Smooth muscle cell (in vitro differentiated cells): ENCODE measurements at regions not wholly inside any gene's neighbourhood (a gene's known extent, or its start where the extent isn't known, plus 50 kb on each side); places are given as distances from the start of the nearest gene placed in this dataset.

Experiments
- DNase-seq: peaks from one replicate; lab custom pipeline; 2025; ENCODE audit not compliant: unreplicated experiment; lab: John Stamatoyannopoulos, UW
- H2AFZ ChIP-seq: fragments of 200-600 bp; sonication (generic); 2 replicates; pipeline ENCODE4 v1.6.0; 2016; ENCODE audit warnings: antibody characterized with exemption, low read depth, mild to moderate bottlenecking
- H3F3A ChIP-seq: fragments of 200-600 bp; sonication (generic); 2 replicates; pipeline ENCODE4 v1.6.0; 2017; ENCODE audit warnings: antibody characterized with exemption, low read depth
- H3K27ac ChIP-seq: fragments of 200-600 bp; sonication (generic); 2 replicates; pipeline ENCODE4 v1.5.1; 2016; ENCODE audit warnings: low read depth, mild to moderate bottlenecking
- H3K27me3 ChIP-seq: fragments of 200-600 bp; sonication (generic); 2 replicates; pipeline ENCODE4 v1.6.1; 2016; ENCODE audit warnings: low read depth, mild to moderate bottlenecking
- H3K36me3 ChIP-seq: fragments of 200-600 bp; sonication (generic); 2 replicates; pipeline ENCODE4 v1.5.1; 2016; ENCODE audit warnings: low read depth
- H3K4me1 ChIP-seq: fragments of 200-600 bp; sonication (generic); 2 replicates; pipeline ENCODE4 v1.5.1; 2016; ENCODE audit warnings: low read depth
- H3K4me2 ChIP-seq: fragments of 200-600 bp; sonication (generic); 2 replicates; pipeline ENCODE4 v1.6.0; 2016; ENCODE audit warnings: mild to moderate bottlenecking
- H3K4me3 ChIP-seq: fragments of 200-600 bp; sonication (generic); 2 replicates; pipeline ENCODE4 v1.5.1; 2016; ENCODE audit warnings: mild to moderate bottlenecking
- H3K79me2 ChIP-seq: fragments of 200-600 bp; sonication (generic); 2 replicates; pipeline ENCODE4 v1.6.0; 2016; ENCODE audit warnings: low read depth, mild to moderate bottlenecking
- H3K9ac ChIP-seq: fragments of 200-600 bp; sonication (generic); 2 replicates; pipeline ENCODE4 v1.6.0; 2016; ENCODE audit warnings: low read depth
- H3K9me3 ChIP-seq: fragments of 200-600 bp; sonication (generic); replicated peaks from 2 replicates; pipeline ENCODE4 v1.5.1; 2016; ENCODE audit warnings: low read depth
- H4K20me1 ChIP-seq: fragments of 200-600 bp; sonication (generic); 2 replicates; pipeline ENCODE4 v1.6.0; 2016; ENCODE audit warnings: low read depth
- WGBS: methylation state at CpG from one replicate; pipeline ENCODE4 v1.1.7; 2016; ENCODE audit warnings: low lambda C conversion rate; 5-methylcytosine and 5-hydroxymethylcytosine counted together
- TF ChIP-seq, protein P1 (sequence below): fragments of 200-600 bp; sonication (generic); IDR thresholded peaks from 2 replicates; pipeline ENCODE4 v1.5.1; 2017; ENCODE audit warnings: borderline replicate concordance, mild to moderate bottlenecking, antibody characterized with exemption; ENCODE audit not compliant: insufficient read depth, poor library complexity, severe bottlenecking

DNA sequence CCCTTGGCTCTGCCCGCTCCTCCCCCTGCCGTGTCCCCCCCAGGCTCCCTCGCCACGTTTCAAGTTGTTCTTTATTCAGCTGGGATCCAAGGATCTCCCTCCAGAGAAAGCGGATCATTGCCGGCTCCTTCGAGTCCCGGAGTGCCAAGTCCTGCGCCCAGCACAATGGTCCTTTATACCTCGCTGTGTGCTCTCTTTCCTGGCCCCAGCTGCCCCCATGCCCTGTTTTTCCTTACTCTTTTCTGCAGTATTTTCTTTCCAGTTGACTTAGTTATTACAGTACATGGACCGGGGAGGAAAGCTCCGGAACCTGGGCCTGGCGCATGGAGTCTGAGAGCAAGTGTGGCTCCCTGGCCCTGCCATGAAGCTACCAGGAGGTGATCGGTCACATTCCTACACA is 88.1 kb upstream of the KMT2C start:
- no peak overlapping the region for H2AFZ ChIP-seq
- no peak overlapping the region for H3K4me2 ChIP-seq
- no peak overlapping the region for H3K4me3 ChIP-seq
- H3K9me3 ChIP-seq: no peaks in the 10 kb centered on the region
- TF ChIP-seq, protein P1, sequence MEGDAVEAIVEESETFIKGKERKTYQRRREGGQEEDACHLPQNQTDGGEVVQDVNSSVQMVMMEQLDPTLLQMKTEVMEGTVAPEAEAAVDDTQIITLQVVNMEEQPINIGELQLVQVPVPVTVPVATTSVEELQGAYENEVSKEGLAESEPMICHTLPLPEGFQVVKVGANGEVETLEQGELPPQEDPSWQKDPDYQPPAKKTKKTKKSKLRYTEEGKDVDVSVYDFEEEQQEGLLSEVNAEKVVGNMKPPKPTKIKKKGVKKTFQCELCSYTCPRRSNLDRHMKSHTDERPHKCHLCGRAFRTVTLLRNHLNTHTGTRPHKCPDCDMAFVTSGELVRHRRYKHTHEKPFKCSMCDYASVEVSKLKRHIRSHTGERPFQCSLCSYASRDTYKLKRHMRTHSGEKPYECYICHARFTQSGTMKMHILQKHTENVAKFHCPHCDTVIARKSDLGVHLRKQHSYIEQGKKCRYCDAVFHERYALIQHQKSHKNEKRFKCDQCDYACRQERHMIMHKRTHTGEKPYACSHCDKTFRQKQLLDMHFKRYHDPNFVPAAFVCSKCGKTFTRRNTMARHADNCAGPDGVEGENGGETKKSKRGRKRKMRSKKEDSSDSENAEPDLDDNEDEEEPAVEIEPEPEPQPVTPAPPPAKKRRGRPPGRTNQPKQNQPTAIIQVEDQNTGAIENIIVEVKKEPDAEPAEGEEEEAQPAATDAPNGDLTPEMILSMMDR: no peak
- H3K79me2 ChIP-seq: no peaks in the 10 kb centered on the region
- H3K4me1 ChIP-seq: no peaks in the 10 kb centered on the region
- H4K20me1 ChIP-seq: no peaks in the 10 kb centered on the region
- DNase-seq: no peak
- no peaks in the 10 kb centered on the region for H3K36me3 ChIP-seq
- no peak overlapping the region for H3K9ac ChIP-seq
- no peaks in the 10 kb centered on the region for H3F3A ChIP-seq
- H3K27me3 ChIP-seq: no peaks in the 10 kb centered on the region
- H3K27ac ChIP-seq: no peak overlapping the region
- WGBS: 95% methylated on average over 14 of the region's 14 CpGs

DNA sequence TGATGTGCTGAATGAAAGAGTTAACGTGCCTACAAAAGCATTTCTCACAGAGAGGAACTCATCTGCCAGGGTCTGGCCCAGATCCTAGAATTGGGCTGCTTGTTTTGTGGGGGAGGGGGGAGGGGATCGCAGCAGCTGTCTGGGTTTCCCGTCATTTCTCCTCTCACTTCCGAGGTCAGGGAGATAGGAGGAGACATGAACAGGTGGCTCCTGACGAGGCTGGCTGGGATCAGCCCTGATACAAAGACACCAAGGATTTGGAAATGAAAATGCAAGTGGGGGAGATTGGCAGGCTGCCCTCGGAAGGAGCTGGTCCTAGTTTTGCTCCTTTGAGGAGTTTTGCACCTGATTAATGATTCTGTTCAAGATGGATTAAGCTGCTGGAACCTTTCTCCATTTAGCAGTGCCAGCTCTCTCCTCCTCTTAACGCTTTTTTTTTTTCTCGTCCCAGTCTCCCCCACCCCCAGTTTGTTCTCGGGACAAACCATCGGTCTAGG is 86.8 kb upstream of the KMT2C start:
- no peak for DNase-seq
- Histone ChIP-seq H2AFZ (no peak overlapping the region), H4K20me1 (no peaks in the 10 kb centered on the region), H3K27me3 (no peaks in the 10 kb centered on the region), H3K4me2 (no peak overlapping the region), H3F3A (no peaks in the 10 kb centered on the region), H3K27ac (no peak overlapping the region), H3K4me1 (no peaks in the 10 kb centered on the region), H3K4me3 (no peak overlapping the region), H3K36me3 (no peaks in the 10 kb centered on the region), H3K9me3 (no peaks in the 10 kb centered on the region), H3K9ac (no peak overlapping the region), H3K79me2 (no peaks in the 10 kb centered on the region)
- 74% methylated on average over 10 of the region's 10 CpGs for WGBS
- TF ChIP-seq, protein P1: no peak

DNA sequence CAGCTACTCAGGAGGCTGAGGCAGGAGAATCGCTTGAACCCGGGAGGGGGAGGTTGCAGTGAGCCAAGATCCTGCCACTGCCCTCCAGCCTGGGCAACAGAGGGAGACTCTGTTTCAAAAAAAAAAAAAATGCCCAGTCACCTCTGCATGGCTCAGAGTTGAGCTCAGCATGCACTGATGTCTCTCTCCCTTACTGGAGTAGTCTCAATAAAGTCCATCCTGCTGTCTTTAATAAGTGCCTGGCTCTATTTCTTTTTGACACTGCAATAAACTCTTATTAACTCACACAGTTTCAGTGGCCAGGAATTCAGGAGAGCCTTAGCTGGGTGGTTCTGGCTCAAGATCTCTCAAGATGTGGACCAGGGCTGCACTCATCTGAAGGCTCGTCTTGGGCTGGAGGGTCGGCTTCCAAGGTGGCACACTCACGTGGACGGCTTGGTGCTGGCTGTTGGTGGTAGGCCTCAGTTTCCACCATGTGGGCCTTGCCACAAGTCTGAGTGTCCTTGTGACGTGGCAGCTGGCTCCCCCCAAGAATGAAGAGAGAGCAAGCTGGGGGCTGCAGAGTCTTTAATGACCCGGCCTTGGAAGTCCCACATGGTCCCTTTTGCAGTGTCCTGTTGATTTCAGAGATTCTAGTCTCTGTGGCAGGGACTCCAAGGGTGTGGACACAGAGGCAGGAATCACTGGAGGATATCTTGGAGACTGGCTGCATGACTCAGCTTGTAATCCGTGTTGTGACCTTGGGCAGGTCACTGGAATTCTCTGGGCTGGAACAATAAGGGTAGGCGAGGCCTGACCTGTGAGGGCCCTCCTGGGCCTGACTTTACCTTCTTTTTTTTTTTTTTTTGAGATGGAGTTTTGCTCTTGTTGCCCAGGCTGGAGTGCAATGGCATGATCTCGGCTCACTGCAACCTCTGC is 85.9 kb upstream of the KMT2C start:
- H2AFZ ChIP-seq: no peak overlapping the region
- H3K9me3 ChIP-seq: no peaks in the 10 kb centered on the region
- H3K4me2 ChIP-seq: no peak overlapping the region
- H4K20me1 ChIP-seq: no peaks in the 10 kb centered on the region
- no peaks in the 10 kb centered on the region for H3K79me2 ChIP-seq
- no peaks in the 10 kb centered on the region for H3K27me3 ChIP-seq
- no peak overlapping the region for H3K27ac ChIP-seq
- H3F3A ChIP-seq: no peaks in the 10 kb centered on the region
- no peaks in the 10 kb centered on the region for H3K36me3 ChIP-seq
- TF ChIP-seq, protein P1: no peak
- H3K9ac ChIP-seq: no peak overlapping the region
- WGBS: 71% methylated on average over 11 of the region's 11 CpGs
- no peaks in the 10 kb centered on the region for H3K4me1 ChIP-seq
- DNase-seq: no peak
- H3K4me3 ChIP-seq: no peak overlapping the region
